Upper lobe of left lung (tissue), 4 donors: ENCODE measurements at regions not wholly inside any gene's neighbourhood (a gene's known extent, or its start where the extent isn't known, plus 50 kb on each side); places are given as distances from the start of the nearest gene placed in this dataset.

Experiments used
- POLR2A ChIP-seq, 4 donors: fragments of 450-650 bp; IDR thresholded peaks; one replicate each; pipeline ENCODE4 v1.5.1; 2016 to 2017; ENCODE audit warnings: antibody characterized with exemption in 4 of 4, mild to moderate bottlenecking in 2 of 4
- POLR2AphosphoS5 ChIP-seq, 2 donors: sonication (generic); formaldehyde crosslinking; IDR thresholded peaks; one replicate each; pipeline ENCODE4 v1.5.1; 2017; ENCODE audit warnings: antibody characterized with exemption in 2 of 2
- TF ChIP-seq, protein P1 (sequence below), 6 experiments: fragments of 450-650 bp in 4 of 6; fragments of 200-600 bp in 2 of 6; sonication (generic) in 2 of 6; IDR thresholded peaks; one replicate each; pipeline ENCODE4 v1.5.1; 2016 to 2019; ENCODE audit warnings: antibody characterized with exemption in 6 of 6

DNA sequence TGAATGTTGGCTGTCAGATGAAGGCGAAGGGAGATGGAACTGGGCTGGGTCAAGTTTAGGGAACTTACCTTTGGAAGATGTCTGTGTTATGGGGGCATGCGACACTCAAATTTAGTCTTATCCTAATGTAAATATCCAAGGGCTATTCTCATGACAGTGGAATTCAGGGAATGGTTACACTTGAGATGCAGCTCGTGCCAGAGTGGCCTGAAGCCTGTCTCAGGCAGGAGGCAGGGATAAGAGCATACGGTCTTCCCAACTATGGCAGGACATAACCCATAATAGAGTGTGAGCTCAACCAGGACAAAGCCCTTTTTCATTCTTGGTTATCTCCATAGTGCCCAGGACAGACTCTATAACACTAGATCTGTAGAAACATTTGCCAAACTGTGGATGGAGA lies 393.3 kb upstream of the CDH11 start:
- TF ChIP-seq, protein P1, sequence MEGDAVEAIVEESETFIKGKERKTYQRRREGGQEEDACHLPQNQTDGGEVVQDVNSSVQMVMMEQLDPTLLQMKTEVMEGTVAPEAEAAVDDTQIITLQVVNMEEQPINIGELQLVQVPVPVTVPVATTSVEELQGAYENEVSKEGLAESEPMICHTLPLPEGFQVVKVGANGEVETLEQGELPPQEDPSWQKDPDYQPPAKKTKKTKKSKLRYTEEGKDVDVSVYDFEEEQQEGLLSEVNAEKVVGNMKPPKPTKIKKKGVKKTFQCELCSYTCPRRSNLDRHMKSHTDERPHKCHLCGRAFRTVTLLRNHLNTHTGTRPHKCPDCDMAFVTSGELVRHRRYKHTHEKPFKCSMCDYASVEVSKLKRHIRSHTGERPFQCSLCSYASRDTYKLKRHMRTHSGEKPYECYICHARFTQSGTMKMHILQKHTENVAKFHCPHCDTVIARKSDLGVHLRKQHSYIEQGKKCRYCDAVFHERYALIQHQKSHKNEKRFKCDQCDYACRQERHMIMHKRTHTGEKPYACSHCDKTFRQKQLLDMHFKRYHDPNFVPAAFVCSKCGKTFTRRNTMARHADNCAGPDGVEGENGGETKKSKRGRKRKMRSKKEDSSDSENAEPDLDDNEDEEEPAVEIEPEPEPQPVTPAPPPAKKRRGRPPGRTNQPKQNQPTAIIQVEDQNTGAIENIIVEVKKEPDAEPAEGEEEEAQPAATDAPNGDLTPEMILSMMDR (IDR thresholded peaks at IDR 0.05), result no peak
- TF ChIP-seq POLR2AphosphoS5 (IDR thresholded peaks at IDR 0.05) (no peak), POLR2A (IDR thresholded peaks at IDR 0.05) (no peak)
